NCI-H2196 (cell line): ENCODE measurements at regions not wholly inside any gene's neighbourhood (a gene's known extent, or its start where the extent isn't known, plus 50 kb on each side); places are given as distances from the start of the nearest gene placed in this dataset.
"Not testable (repeated sequence)": the region's sequence is repeated elsewhere in the genome, so short reads cannot be mapped to it uniquely, and the experiment has no call there.

ENCODE experiments used
- DNase-seq: peaks from one replicate; lab custom pipeline; 2025; ENCODE audit not compliant: unreplicated experiment; lab: John Stamatoyannopoulos, UW

DNA sequence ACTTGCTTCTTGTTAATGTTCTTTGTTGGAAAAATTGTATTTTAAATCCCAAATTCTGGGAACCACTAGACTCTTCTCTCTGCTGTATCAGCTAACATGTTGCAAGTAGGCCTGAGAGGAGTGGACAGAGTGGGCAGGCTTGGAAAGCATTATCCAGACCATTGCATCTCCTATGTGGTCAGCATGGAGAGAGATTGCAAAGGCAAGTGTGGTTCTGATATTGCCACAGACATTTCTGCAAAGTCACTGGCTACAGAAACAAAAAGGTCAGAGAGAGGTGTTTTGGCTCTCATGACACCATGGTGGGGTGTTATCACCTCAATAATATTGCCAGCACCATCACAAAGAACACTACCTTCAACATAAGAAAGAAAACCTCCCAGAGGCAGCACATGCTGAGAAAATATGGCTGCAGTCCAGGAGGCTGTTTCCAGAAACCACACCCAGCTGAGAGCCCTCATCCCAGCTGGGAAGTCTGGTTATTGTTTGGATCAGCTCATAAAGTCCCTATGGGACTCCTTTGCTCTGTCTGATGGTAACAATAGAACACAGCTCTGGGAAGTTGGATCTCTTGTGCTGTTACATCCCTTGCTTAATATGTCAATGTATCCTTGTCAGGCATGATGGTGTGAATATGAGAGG lies 78.2 kb upstream of the TBX18 start:
- no peak for DNase-seq

DNA sequence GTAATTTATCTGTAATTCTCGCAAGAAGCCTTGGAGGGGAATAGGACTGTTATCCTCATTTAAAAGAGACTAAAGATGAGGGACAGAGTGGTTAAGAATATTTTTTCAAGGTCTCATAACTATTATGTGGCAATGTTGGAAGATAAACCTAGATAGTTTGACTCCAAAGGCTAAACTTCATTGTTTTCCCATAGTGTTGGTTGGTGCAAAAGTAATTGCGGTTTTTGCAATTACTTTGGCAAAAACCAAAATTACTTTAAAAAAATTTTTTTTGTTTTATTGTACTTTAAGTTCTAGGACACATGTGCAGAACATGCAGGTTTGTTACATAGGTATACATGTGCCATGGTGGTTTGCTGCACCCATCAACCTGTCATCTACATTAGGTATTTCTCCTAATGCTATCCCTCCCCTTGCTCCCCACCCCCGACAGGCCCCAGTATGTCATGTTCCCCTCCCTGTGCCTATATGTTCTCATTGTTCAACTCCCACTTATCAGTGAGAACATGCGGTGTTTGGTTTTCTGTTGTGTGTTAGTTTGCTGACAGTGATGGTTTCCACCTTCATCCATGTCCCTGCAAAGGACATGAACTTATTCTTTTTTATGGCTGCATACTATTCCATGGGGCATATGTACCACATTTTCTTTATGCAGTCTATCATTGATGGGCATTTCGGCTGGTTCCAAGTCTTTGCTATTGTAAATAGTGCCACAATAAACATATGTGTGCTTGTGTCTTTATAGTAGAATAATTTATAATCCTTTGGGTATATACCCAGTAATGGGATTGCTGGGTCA lies 72.9 kb upstream of the TBX18 start:
- not testable (repeated sequence) for DNase-seq

- no peak for DNase-seq
These were observed 72.0 kb upstream of the TBX18 start for GRCh38 chr6:84836366-84836765.

GRCh38 chr6:84835340-84835739 lies 70.9 kb upstream of the TBX18 start:
- no peak for DNase-seq

DNA sequence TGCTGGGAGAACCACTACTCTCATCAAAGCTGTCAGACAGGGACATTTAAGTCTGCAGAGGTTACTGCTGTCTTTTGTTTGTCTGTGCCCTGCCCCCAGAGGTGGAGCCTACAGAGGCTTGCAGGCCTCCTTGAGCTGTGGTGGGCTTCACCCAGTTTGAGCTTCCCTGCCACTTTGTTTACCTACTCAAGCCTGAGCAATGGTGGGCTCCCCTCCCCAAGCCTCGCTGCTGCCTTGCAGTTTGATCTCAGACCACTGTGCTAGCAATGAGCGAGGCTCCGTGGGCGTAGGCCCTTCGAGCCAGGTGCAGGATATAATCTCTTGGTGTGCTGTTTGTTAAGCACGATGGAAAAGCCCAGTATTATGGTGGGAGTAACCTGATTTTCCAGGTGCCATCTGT lies 67.5 kb upstream of the TBX18 start:
- DNase-seq = not testable (repeated sequence)

DNA sequence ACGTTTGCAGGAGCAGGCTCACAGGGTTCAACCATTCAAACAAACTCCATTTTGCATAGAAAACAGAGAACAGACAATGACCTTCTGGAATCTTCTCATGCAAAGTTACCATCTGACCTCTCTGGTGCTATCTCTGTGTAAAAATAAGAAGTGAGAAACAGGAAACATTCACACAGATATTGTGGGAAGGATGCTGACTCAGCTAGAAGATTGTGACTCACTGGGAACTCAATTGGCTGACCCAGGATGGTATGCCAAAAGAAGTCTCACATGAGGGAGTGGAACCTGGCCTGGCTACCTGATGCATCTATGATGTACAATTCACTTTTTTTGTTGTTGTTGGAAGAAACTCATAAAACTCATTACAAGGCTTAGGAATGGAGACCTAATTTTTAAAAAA lies 61.1 kb upstream of the TBX18 start:
- DNase-seq = no peak

DNA sequence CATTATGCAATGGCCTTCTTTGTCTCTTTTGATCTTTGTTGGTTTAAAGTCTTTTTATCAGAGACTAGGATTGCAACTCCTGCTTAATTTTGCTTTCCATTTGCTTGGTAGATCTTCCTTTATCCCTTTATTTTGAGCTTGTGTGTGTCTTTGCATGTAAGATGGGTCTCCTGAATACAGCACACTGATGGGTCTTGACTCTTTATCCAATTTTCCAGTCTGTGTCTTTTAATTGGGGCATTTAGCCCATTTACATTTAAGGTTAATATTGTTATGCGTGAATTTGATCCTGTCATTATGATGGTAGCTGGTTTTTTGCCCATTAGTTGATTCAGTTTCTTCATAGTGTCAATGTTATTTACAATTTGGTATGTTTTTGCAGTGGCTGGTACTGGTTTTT lies 56.9 kb upstream of the TBX18 start:
- not testable (repeated sequence) for DNase-seq

GRCh38 chr6:84816741-84817140 lies 52.3 kb upstream of the TBX18 start:
- DNase-seq = no peak

- no peak for DNase-seq
These were observed 51.7 kb upstream of the TBX18 start for GRCh38 chr6:84815896-84816735.
